ENCODE measurements at regions not wholly inside any gene's neighbourhood (a gene's known extent, or its start where the extent isn't known, plus 50 kb on each side); places are given as distances from the start of the nearest gene placed in this dataset.

- Histone ChIP-seq H3K27ac (no peak overlapping the region), H3K9me3 (no peaks in the 10 kb centered on the region), H3K36me3 (no peaks in the 10 kb centered on the region), H3K4me3 (no peak overlapping the region), H3K27me3 (no peaks in the 10 kb centered on the region), H3K4me1 (peaks cover 0 to 6% of the 10 kb centered on the region in 2 donors)
- no peak for TF ChIP-seq CTCF (IDR thresholded peaks at IDR 0.05)
- no peak for DNase-seq (ENCODE audit: low spot score)
Measured at GRCh38 chr6:110042670-110043296, 64.7 kb downstream of the GPR6 start.

- H3K4me3 ChIP-seq = no peak overlapping the region
- H3K36me3 ChIP-seq = no peaks in the 10 kb centered on the region
- DNase-seq (ENCODE audit: low spot score) = no peak
- no peaks in the 10 kb centered on the region for H3K9me3 ChIP-seq
- H3K27me3 ChIP-seq = no peaks in the 10 kb centered on the region
- TF ChIP-seq CTCF (IDR thresholded peaks at IDR 0.05) = no peak
- no peak overlapping the region for H3K27ac ChIP-seq
- H3K4me1 ChIP-seq = peaks cover 0 to 6% of the 10 kb centered on the region in 2 donors
Measured at GRCh38 chr6:110043366-110043994, 65.4 kb downstream of the GPR6 start.

- no peaks in the 10 kb centered on the region for H3K36me3 ChIP-seq
Measured at GRCh38 chr6:110044096-110044495, 66.0 kb downstream of the GPR6 start.

GRCh38 chr6:110044622-110045021 lies 66.5 kb downstream of the GPR6 start:
- Histone ChIP-seq H3K4me1 (peaks cover 0 to 6% of the 10 kb centered on the region in 2 donors), H3K27me3 (no peaks in the 10 kb centered on the region), H3K4me3 (no peak overlapping the region), H3K27ac (no peak overlapping the region), H3K36me3 (no peaks in the 10 kb centered on the region), H3K9me3 (no peaks in the 10 kb centered on the region)
- no peak for TF ChIP-seq CTCF (IDR thresholded peaks at IDR 0.05)
- no peak for DNase-seq (ENCODE audit: low spot score)

More at GRCh38 chr6:110044096-110044495, 66.0 kb downstream of the GPR6 start:
- no peak for TF ChIP-seq CTCF (IDR thresholded peaks at IDR 0.05)
- Histone ChIP-seq H3K27me3 (no peaks in the 10 kb centered on the region), H3K4me3 (no peak overlapping the region), H3K9me3 (no peaks in the 10 kb centered on the region), H3K27ac (no peak overlapping the region), H3K4me1 (peaks cover 0 to 6% of the 10 kb centered on the region in 2 donors)
- no peak for DNase-seq (ENCODE audit: low spot score)

- TF ChIP-seq CTCF (IDR thresholded peaks at IDR 0.05) = no peak
Measured at GRCh38 chr6:110048221-110048875, 70.2 kb downstream of the GPR6 start.

More at GRCh38 chr6:110048221-110048875, 70.2 kb downstream of the GPR6 start:
- Histone ChIP-seq H3K27ac (no peak overlapping the region), H3K9me3 (no peaks in the 10 kb centered on the region), H3K4me3 (no peak overlapping the region), H3K36me3 (no peaks in the 10 kb centered on the region), H3K4me1 (no peaks in the 10 kb centered on the region), H3K27me3 (no peaks in the 10 kb centered on the region)
- no peak for DNase-seq (ENCODE audit: low spot score)
